ENCODE measurements at regions not wholly inside any gene's neighbourhood (a gene's known extent, or its start where the extent isn't known, plus 50 kb on each side); places are given as distances from the start of the nearest gene placed in this dataset.

GRCh38 chr7:41003611-41003940, 699.3 kb downstream of the INHBA start:
- TF ChIP-seq RAD21 (IDR thresholded peaks at IDR 0.05; ENCODE audit: low read depth) (no peak), TAF1 (IDR thresholded peaks at IDR 0.05; ENCODE audit: low read depth) (no peak), USF1 (IDR thresholded peaks at IDR 0.05) (no peak), ZBTB7A (IDR thresholded peaks at IDR 0.05; ENCODE audit: low read depth) (no peak), REST (IDR thresholded peaks at IDR 0.05; ENCODE audit: low read depth) (no peak), TCF12 (IDR thresholded peaks at IDR 0.05; ENCODE audit: low read depth) (no peak), CEBPB (IDR thresholded peaks at IDR 0.05) (no peak), FOXM1 (IDR thresholded peaks at IDR 0.05; ENCODE audit: borderline replicate concordance, low read depth) (no peak), EP300 (IDR thresholded peaks at IDR 0.05; ENCODE audit: borderline replicate concordance) (no peak), CREB1 (IDR thresholded peaks at IDR 0.05; ENCODE audit: low read depth) (no peak), YY1 (IDR thresholded peaks at IDR 0.05; ENCODE audit: low read depth) (no peak), NFIC (IDR thresholded peaks at IDR 0.05) (no peak), MAX (IDR thresholded peaks at IDR 0.05) (no peak), EGR1 (IDR thresholded peaks at IDR 0.05) (no peak), TEAD4 (IDR thresholded peaks at IDR 0.05) (no peak)

- no peak for TF ChIP-seq TEAD4 (IDR thresholded peaks at IDR 0.05)
- peak; percentile 48; the same call in 1 of the 2 replicates for TF ChIP-seq RAD21 (IDR thresholded peaks at IDR 0.05; ENCODE audit: low read depth)
- TF ChIP-seq MAX (IDR thresholded peaks at IDR 0.05), result no peak
These were observed 699.9 kb downstream of the INHBA start for GRCh38 chr7:41002741-41003610.

- TF ChIP-seq REST (IDR thresholded peaks at IDR 0.05; ENCODE audit: low read depth), result no peak
- TF ChIP-seq TEAD4 (IDR thresholded peaks at IDR 0.05), result no peak
- no peak for TF ChIP-seq MAX (IDR thresholded peaks at IDR 0.05)
These were observed 702.8 kb downstream of the INHBA start for GRCh38 chr7:41000042-41000441.

- TF ChIP-seq FOXM1 (IDR thresholded peaks at IDR 0.05; ENCODE audit: borderline replicate concordance, low read depth) (no peak), USF1 (IDR thresholded peaks at IDR 0.05) (no peak), REST (IDR thresholded peaks at IDR 0.05; ENCODE audit: low read depth) (no peak), NFIC (IDR thresholded peaks at IDR 0.05) (no peak), TEAD4 (IDR thresholded peaks at IDR 0.05) (no peak), EGR1 (IDR thresholded peaks at IDR 0.05) (no peak), TCF12 (IDR thresholded peaks at IDR 0.05; ENCODE audit: low read depth) (no peak), MAX (IDR thresholded peaks at IDR 0.05) (no peak), ZBTB7A (IDR thresholded peaks at IDR 0.05; ENCODE audit: low read depth) (no peak), CREB1 (IDR thresholded peaks at IDR 0.05; ENCODE audit: low read depth) (no peak), CEBPB (IDR thresholded peaks at IDR 0.05) (no peak), RAD21 (IDR thresholded peaks at IDR 0.05; ENCODE audit: low read depth) (no peak), YY1 (IDR thresholded peaks at IDR 0.05; ENCODE audit: low read depth) (no peak), TAF1 (IDR thresholded peaks at IDR 0.05; ENCODE audit: low read depth) (no peak), EP300 (IDR thresholded peaks at IDR 0.05; ENCODE audit: borderline replicate concordance) (no peak)
These were observed 706.6 kb downstream of the INHBA start for GRCh38 chr7:40996233-40996677.

All from Ishikawa (cell line).